Neuronal stem cell (in vitro differentiated cells): ENCODE measurements at regions not wholly inside any gene's neighbourhood (a gene's known extent, or its start where the extent isn't known, plus 50 kb on each side); places are given as distances from the start of the nearest gene placed in this dataset.
A peak's percentile ranks its signal among the peaks of the same experiment; 100 is the strongest.

Source experiments
- DNase-seq: peaks from one replicate; pipeline ENCODE4 v3.0.0-alpha.2; 2013; ENCODE audit warnings: low spot score
- H2AFZ ChIP-seq: one replicate; pipeline ENCODE4 v1.6.1; 2013; ENCODE audit warnings: mild to moderate bottlenecking, low read length, inconsistent platforms
- H2AK5ac ChIP-seq: 2 replicates; pipeline ENCODE4 v1.6.1; 2013; ENCODE audit warnings: low read depth, mild to moderate bottlenecking, inconsistent platforms, low read length, moderate library complexity, mixed read lengths
- H2BK120ac ChIP-seq: 2 replicates; pipeline ENCODE4 v1.6.1; 2013; ENCODE audit warnings: low read depth, mild to moderate bottlenecking, inconsistent platforms, low read length, moderate library complexity, mixed read lengths
- H2BK12ac ChIP-seq: one replicate; pipeline ENCODE4 v1.6.1; 2013; ENCODE audit warnings: low read length, inconsistent platforms
- H2BK15ac ChIP-seq: 2 replicates; pipeline ENCODE4 v1.6.1; 2013; ENCODE audit warnings: mild to moderate bottlenecking, low read length, inconsistent platforms, mixed read lengths
- H2BK5ac ChIP-seq: one replicate; pipeline ENCODE4 v1.6.1; 2013; ENCODE audit warnings: inconsistent platforms, mild to moderate bottlenecking, low read length, moderate library complexity
- H3K14ac ChIP-seq: one replicate; pipeline ENCODE4 v1.6.1; 2013; ENCODE audit warnings: low read length, inconsistent platforms
- H3K18ac ChIP-seq: 2 replicates; pipeline ENCODE4 v1.6.1; 2013; ENCODE audit warnings: low read length, inconsistent platforms
- H3K23ac ChIP-seq: 2 replicates; pipeline ENCODE4 v1.6.1; 2013; ENCODE audit warnings: low read depth, mild to moderate bottlenecking, mixed read lengths, low read length, inconsistent platforms; ENCODE audit not compliant: poor library complexity
- H3K27ac ChIP-seq: replicated peaks from 3 replicates; pipeline ENCODE4 v1.5.1; 2013; ENCODE audit warnings: low read length, inconsistent platforms
- H3K27me3 ChIP-seq, 3 experiments: 2 replicates each; pipeline ENCODE4 v1.6.1; 2013; ENCODE audit warnings: low read length in 3 of 3, mild to moderate bottlenecking in 2 of 3, inconsistent platforms in 1 of 3, low read depth in 1 of 3, mixed read lengths in 1 of 3, moderate library complexity in 1 of 3; ENCODE audit not compliant: control insufficient read depth in 3 of 3, insufficient read depth in 3 of 3
- H3K36me3 ChIP-seq, 2 donors: replicated peaks in 1 of 2; 2 replicates each; pipeline ENCODE4 v1.6.1; 2013; ENCODE audit warnings: low read length in 2 of 2; ENCODE audit not compliant: control insufficient read depth in 2 of 2, insufficient read depth in 2 of 2
- H3K4ac ChIP-seq: 2 replicates; pipeline ENCODE4 v1.6.1; 2013; ENCODE audit warnings: inconsistent platforms, mild to moderate bottlenecking, low read length, moderate library complexity
- H3K4me1 ChIP-seq, 2 donors: 1 replicate in 1 of 2; 2 replicates in 1 of 2; pipeline ENCODE4 v1.6.1; 2013; ENCODE audit warnings: low read length in 2 of 2, low read depth in 1 of 2; ENCODE audit not compliant: control insufficient read depth in 2 of 2, insufficient read depth in 1 of 2
- H3K4me2 ChIP-seq: one replicate; pipeline ENCODE4 v1.6.1; 2013; ENCODE audit warnings: mild to moderate bottlenecking, low read length, inconsistent platforms; ENCODE audit not compliant: insufficient read depth, poor library complexity, severe bottlenecking
- H3K4me3 ChIP-seq, 2 donors: 2 replicates each; pipeline ENCODE4 v1.5.1; 2013; ENCODE audit warnings: low read length in 2 of 2, mild to moderate bottlenecking in 2 of 2, inconsistent platforms in 1 of 2, moderate library complexity in 1 of 2
- H3K79me1 ChIP-seq: one replicate; pipeline ENCODE4 v1.6.1; 2013; ENCODE audit warnings: low read depth, mild to moderate bottlenecking, inconsistent platforms, low read length, moderate library complexity
- H3K9ac ChIP-seq: one replicate; pipeline ENCODE4 v1.6.1; 2013; ENCODE audit warnings: mild to moderate bottlenecking, low read depth, low read length, inconsistent platforms; ENCODE audit not compliant: poor library complexity
- H3K9me3 ChIP-seq, 2 donors: replicated peaks in 1 of 2; 2 replicates each; pipeline versions ENCODE3 to v1.6.1; 2013; ENCODE audit warnings: low read length in 2 of 2, mild to moderate bottlenecking in 2 of 2, inconsistent platforms in 1 of 2, low read depth in 1 of 2, mixed read lengths in 1 of 2, moderate library complexity in 1 of 2; ENCODE audit not compliant: control insufficient read depth in 2 of 2, insufficient read depth in 1 of 2
- H4K8ac ChIP-seq: one replicate; pipeline ENCODE4 v1.6.1; 2013; ENCODE audit warnings: low read depth, mild to moderate bottlenecking, inconsistent platforms, low read length, moderate library complexity
- H4K91ac ChIP-seq: one replicate; pipeline ENCODE4 v1.6.1; 2013; ENCODE audit warnings: low read length, low read depth, mild to moderate bottlenecking, inconsistent platforms; ENCODE audit not compliant: poor library complexity
- WGBS, 2 donors: extraction: QIAGEN DNeasy Blood & Tissue Kit; methylation state at CpG; one replicate each; pipeline ENCODE4 v1.1.7; 2013; ENCODE audit warnings: missing lambda C conversion rate in 2 of 2, mixed read lengths in 1 of 2; ENCODE audit not compliant: insufficient read length in 2 of 2, insufficient replicate concordance in 1 of 2; ENCODE audit errors: extremely low coverage in 2 of 2; 5-methylcytosine and 5-hydroxymethylcytosine counted together

GRCh38 chr7:93029056-93029455 lies 88.7 kb downstream of the SAMD9 start:
- H3K4me3 ChIP-seq = no peak overlapping the region
- H3K9ac ChIP-seq = no peak overlapping the region
- H2BK5ac ChIP-seq = peak overlapping the region; percentile 11
- H2BK15ac ChIP-seq = peak overlapping the region; percentile 69
- peak overlapping the region; percentile 61 for H3K18ac ChIP-seq
- no peaks in the 10 kb centered on the region for H3K36me3 ChIP-seq
- DNase-seq = no peak
- H3K14ac ChIP-seq = peak overlapping the region; percentile 49
- H4K91ac ChIP-seq = no peak overlapping the region
- H3K4me1 ChIP-seq = no peaks in the 10 kb centered on the region
- H2AFZ ChIP-seq = no peak overlapping the region
- H3K27ac ChIP-seq = no peak overlapping the region
- peak overlapping the region; percentile 17 for H2AK5ac ChIP-seq
- no peaks in the 10 kb centered on the region for H3K79me1 ChIP-seq
- no peaks in the 10 kb centered on the region for H3K27me3 ChIP-seq
- no peak overlapping the region for H3K4me2 ChIP-seq
- H3K23ac ChIP-seq = no peak overlapping the region
- no peak overlapping the region for H4K8ac ChIP-seq
- H2BK120ac ChIP-seq = no peak overlapping the region
- H3K4ac ChIP-seq = no peak overlapping the region
- H3K9me3 ChIP-seq = peaks cover 0 to 13% of the 10 kb centered on the region in 2 donors
- WGBS, 2 donors = no CpG with 5 or more reads among the region's 7 CpGs
- no peak overlapping the region for H2BK12ac ChIP-seq

- peak overlapping the region; percentile 61 for H3K18ac ChIP-seq
- H2BK12ac ChIP-seq = peak overlapping the region; percentile 63
- no peak overlapping the region for H3K9ac ChIP-seq
- H3K4me1 ChIP-seq = no peaks in the 10 kb centered on the region
- H4K91ac ChIP-seq = no peak overlapping the region
- H3K23ac ChIP-seq = no peak overlapping the region
- H2BK15ac ChIP-seq = peak overlapping the region; percentile 69
- H4K8ac ChIP-seq = peak overlapping the region; percentile 97
- H2BK120ac ChIP-seq = no peak overlapping the region
- no peaks in the 10 kb centered on the region for H3K27me3 ChIP-seq
- no peak overlapping the region for H3K4me3 ChIP-seq
- H3K9me3 ChIP-seq = peaks cover 0 to 13% of the 10 kb centered on the region in 2 donors
- peak overlapping the region; percentile 50 for H3K14ac ChIP-seq
- H2AK5ac ChIP-seq = peak overlapping the region; percentile 17
- no peak overlapping the region for H3K4me2 ChIP-seq
- no peak overlapping the region for H2AFZ ChIP-seq
- no peaks in the 10 kb centered on the region for H3K79me1 ChIP-seq
- DNase-seq = no peak
- H3K36me3 ChIP-seq = no peaks in the 10 kb centered on the region
- H3K4ac ChIP-seq = no peak overlapping the region
- H2BK5ac ChIP-seq = peak overlapping the region; percentile 11
- no CpG with 5 or more reads among the region's 3 CpGs for WGBS, 2 donors
- no peak overlapping the region for H3K27ac ChIP-seq
Observed at GRCh38 chr7:93028610-93029009, 89.2 kb downstream of the SAMD9 start.

GRCh38 chr7:93027044-93027443 lies 90.7 kb downstream of the SAMD9 start:
- Histone ChIP-seq H3K4me3 (no peak overlapping the region), H4K91ac (no peak overlapping the region), H3K4ac (no peak overlapping the region), H2BK120ac (no peak overlapping the region), H2AK5ac (no peak overlapping the region), H3K27ac (no peak overlapping the region), H4K8ac (no peak overlapping the region), H3K9ac (no peak overlapping the region), H3K4me1 (no peaks in the 10 kb centered on the region), H2AFZ (no peak overlapping the region), H3K14ac (no peak overlapping the region), H3K23ac (no peak overlapping the region), H2BK12ac (no peak overlapping the region), H3K9me3 (peaks cover 0 to 13% of the 10 kb centered on the region in 2 donors), H3K4me2 (no peak overlapping the region), H3K79me1 (no peaks in the 10 kb centered on the region), H3K36me3 (no peaks in the 10 kb centered on the region), H2BK5ac (no peak overlapping the region), H3K18ac (no peak overlapping the region), H3K27me3 (no peaks in the 10 kb centered on the region), H2BK15ac (no peak overlapping the region)
- no peak for DNase-seq
- WGBS, 2 donors = 100% methylated on average over 1 of the region's 5 CpGs; no CpG with 5 or more reads in 1 of the 2 donors

GRCh38 chr7:93026425-93026824 lies 91.4 kb downstream of the SAMD9 start:
- Histone ChIP-seq H2AK5ac (no peak overlapping the region), H3K4me2 (no peak overlapping the region), H3K4me3 (no peak overlapping the region), H2BK15ac (no peak overlapping the region), H3K9me3 (peaks cover 0 to 8% of the 10 kb centered on the region in 2 donors), H2BK5ac (no peak overlapping the region), H3K27ac (no peak overlapping the region), H3K4ac (no peak overlapping the region), H2AFZ (no peak overlapping the region), H3K4me1 (no peaks in the 10 kb centered on the region), H3K79me1 (no peaks in the 10 kb centered on the region), H3K36me3 (no peaks in the 10 kb centered on the region), H4K8ac (no peak overlapping the region), H2BK120ac (no peak overlapping the region), H3K9ac (no peak overlapping the region), H4K91ac (no peak overlapping the region), H2BK12ac (no peak overlapping the region), H3K18ac (no peak overlapping the region), H3K27me3 (no peaks in the 10 kb centered on the region), H3K14ac (no peak overlapping the region), H3K23ac (no peak overlapping the region)
- no CpG with 5 or more reads among the region's 3 CpGs for WGBS, 2 donors
- no peak for DNase-seq
